ENCODE measurements at regions not wholly inside any gene's neighbourhood (a gene's known extent, or its start where the extent isn't known, plus 50 kb on each side); places are given as distances from the start of the nearest gene placed in this dataset.
A peak's percentile ranks its signal among the peaks of the same experiment; 100 is the strongest.

GRCh38 chr14:101113108-101113612, 209.6 kb upstream of the RTL1 start:
- Histone ChIP-seq H3K4me3 (no peak overlapping the region), H3K9me3 (no peaks in the 10 kb centered on the region), H3K27me3 (ENCODE audit: low read depth) (no peaks in the 10 kb centered on the region), H3K36me3 (replicated peaks) (no peaks in the 10 kb centered on the region), H3K4me1 (no peaks in the 10 kb centered on the region)
- in situ Hi-C loops (cut with MboI; ENCODE audit: low sequenced_read_pairs), result no loop called here
- no peak for DNase-seq (ENCODE audit: low spot score in 2 of 2)

GRCh38 chr14:101113835-101114725, 210.6 kb upstream of the RTL1 start:
- H3K27me3 ChIP-seq (ENCODE audit: low read depth), result no peaks in the 10 kb centered on the region
- in situ Hi-C loops (cut with MboI; ENCODE audit: low sequenced_read_pairs), result no loop called here
- no peak overlapping the region for H3K4me3 ChIP-seq

GRCh38 chr14:101114726-101115515, 211.4 kb upstream of the RTL1 start:
- DNase-seq (ENCODE audit: low spot score in 2 of 2), result no peak
- in situ Hi-C loops (cut with MboI; ENCODE audit: low sequenced_read_pairs), result no loop called here
- H3K27me3 ChIP-seq (ENCODE audit: low read depth), result no peaks in the 10 kb centered on the region
- H3K36me3 ChIP-seq (replicated peaks), result no peaks in the 10 kb centered on the region
- H3K4me1 ChIP-seq, result no peaks in the 10 kb centered on the region
- H3K9me3 ChIP-seq, result no peaks in the 10 kb centered on the region
- H3K4me3 ChIP-seq, result no peak overlapping the region

More at GRCh38 chr14:101113835-101114725, 210.6 kb upstream of the RTL1 start:
- Histone ChIP-seq H3K4me1 (no peaks in the 10 kb centered on the region), H3K36me3 (replicated peaks) (no peaks in the 10 kb centered on the region), H3K9me3 (no peaks in the 10 kb centered on the region)
- no peak for DNase-seq (ENCODE audit: low spot score in 2 of 2)

GRCh38 chr14:101115652-101116051, 212.1 kb upstream of the RTL1 start:
- no peaks in the 10 kb centered on the region for H3K27me3 ChIP-seq (ENCODE audit: low read depth)
- H3K9me3 ChIP-seq, result no peaks in the 10 kb centered on the region
- no peak overlapping the region for H3K4me3 ChIP-seq
- DNase-seq (ENCODE audit: low spot score in 2 of 2), result no peak
- H3K4me1 ChIP-seq, result no peaks in the 10 kb centered on the region
- in situ Hi-C loops (cut with MboI; ENCODE audit: low sequenced_read_pairs), result no loop called here
- no peaks in the 10 kb centered on the region for H3K36me3 ChIP-seq (replicated peaks)

- in situ Hi-C loops (cut with MboI; ENCODE audit: low sequenced_read_pairs), result no loop called here
- H3K36me3 ChIP-seq (replicated peaks), result no peaks in the 10 kb centered on the region
- no peaks in the 10 kb centered on the region for H3K4me1 ChIP-seq
- DNase-seq (ENCODE audit: low spot score in 2 of 2), result no peak
- H3K9me3 ChIP-seq, result no peaks in the 10 kb centered on the region
- H3K27me3 ChIP-seq (ENCODE audit: low read depth), result no peaks in the 10 kb centered on the region
- H3K4me3 ChIP-seq, result no peak overlapping the region
Measured at GRCh38 chr14:101116065-101116464, 212.5 kb upstream of the RTL1 start.

- Histone ChIP-seq H3K27me3 (ENCODE audit: low read depth) (no peaks in the 10 kb centered on the region), H3K9me3 (no peaks in the 10 kb centered on the region), H3K36me3 (replicated peaks) (no peaks in the 10 kb centered on the region), H3K4me3 (no peak overlapping the region), H3K4me1 (no peaks in the 10 kb centered on the region)
- in situ Hi-C loops (cut with MboI; ENCODE audit: low sequenced_read_pairs), result no loop called here
- DNase-seq (ENCODE audit: low spot score in 2 of 2), result no peak
Measured at GRCh38 chr14:101116486-101117130, 213.1 kb upstream of the RTL1 start.

- no peak overlapping the region for H3K4me3 ChIP-seq
- H3K36me3 ChIP-seq (replicated peaks), result no peaks in the 10 kb centered on the region
- H3K27me3 ChIP-seq (ENCODE audit: low read depth), result no peaks in the 10 kb centered on the region
- DNase-seq (ENCODE audit: low spot score in 2 of 2), result no peak
- no peaks in the 10 kb centered on the region for H3K9me3 ChIP-seq
- no peaks in the 10 kb centered on the region for H3K4me1 ChIP-seq
- in situ Hi-C loops (cut with MboI; ENCODE audit: low sequenced_read_pairs), result no loop called here
Measured at GRCh38 chr14:101117543-101117942, 214.0 kb upstream of the RTL1 start.

GRCh38 chr14:101118233-101118632, 214.7 kb upstream of the RTL1 start:
- no peaks in the 10 kb centered on the region for H3K27me3 ChIP-seq (ENCODE audit: low read depth)
- H3K9me3 ChIP-seq, result no peaks in the 10 kb centered on the region
- H3K4me3 ChIP-seq, result no peak overlapping the region
- in situ Hi-C loops (cut with MboI; ENCODE audit: low sequenced_read_pairs), result no loop called here
- no peaks in the 10 kb centered on the region for H3K36me3 ChIP-seq (replicated peaks)
- no peak for DNase-seq (ENCODE audit: low spot score in 2 of 2)
- no peaks in the 10 kb centered on the region for H3K4me1 ChIP-seq

GRCh38 chr14:101118746-101119591, 215.4 kb upstream of the RTL1 start:
- in situ Hi-C loops (cut with MboI; ENCODE audit: low sequenced_read_pairs), result no loop called here
- H3K27me3 ChIP-seq (ENCODE audit: low read depth), result no peaks in the 10 kb centered on the region
- no peak for DNase-seq (ENCODE audit: low spot score in 2 of 2)
- no peak overlapping the region for H3K4me3 ChIP-seq
- no peaks in the 10 kb centered on the region for H3K9me3 ChIP-seq
- H3K4me1 ChIP-seq, result no peaks in the 10 kb centered on the region
- no peaks in the 10 kb centered on the region for H3K36me3 ChIP-seq (replicated peaks)

GRCh38 chr14:101119830-101120571, 216.5 kb upstream of the RTL1 start:
- no peak for DNase-seq (ENCODE audit: low spot score in 2 of 2)
- no peaks in the 10 kb centered on the region for H3K27me3 ChIP-seq (ENCODE audit: low read depth)
- H3K4me3 ChIP-seq, result no peak overlapping the region
- H3K4me1 ChIP-seq, result no peaks in the 10 kb centered on the region
- H3K9me3 ChIP-seq, result no peaks in the 10 kb centered on the region
- no peaks in the 10 kb centered on the region for H3K36me3 ChIP-seq (replicated peaks)
- in situ Hi-C loops (cut with MboI; ENCODE audit: low sequenced_read_pairs), result no loop called here

- in situ Hi-C loops (cut with MboI; ENCODE audit: low sequenced_read_pairs), result no loop called here
- DNase-seq (ENCODE audit: low spot score in 2 of 2), result peak in 1 of 2 experiments; percentile 3
- Histone ChIP-seq H3K36me3 (replicated peaks) (no peaks in the 10 kb centered on the region), H3K4me3 (no peak overlapping the region), H3K4me1 (no peaks in the 10 kb centered on the region), H3K27me3 (ENCODE audit: low read depth) (no peaks in the 10 kb centered on the region), H3K9me3 (no peaks in the 10 kb centered on the region)
Measured at GRCh38 chr14:101120641-101121507, 217.4 kb upstream of the RTL1 start.
